ENCODE measurements at regions not wholly inside any gene's neighbourhood (a gene's known extent, or its start where the extent isn't known, plus 50 kb on each side); places are given as distances from the start of the nearest gene placed in this dataset.

DNA sequence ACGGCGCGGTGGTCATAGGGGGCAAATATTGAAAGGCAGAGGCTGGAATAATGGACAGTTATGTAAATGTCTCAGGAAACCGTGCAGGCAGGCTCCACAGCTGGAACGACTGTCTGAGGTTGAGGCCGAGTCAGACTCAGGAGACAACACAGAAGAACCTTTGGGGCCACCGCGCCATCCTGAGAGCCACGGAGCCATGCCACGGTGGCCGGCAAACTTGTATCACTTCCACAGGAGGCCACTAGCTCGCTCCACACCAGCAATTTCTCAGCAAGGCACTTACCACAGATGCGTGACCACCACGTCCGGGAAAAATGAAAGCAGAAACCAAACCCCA is 156.7 kb upstream of the SALL3 start:
- Histone ChIP-seq H3K9me3 (no peaks in the 10 kb centered on the region), H3K27ac (no peak overlapping the region)
- WGBS, 2 donors (ENCODE audit: low coverage in 1 of 2) = 81 to 86% methylated on average over 4 to 15 of the region's 15 CpGs

DNA sequence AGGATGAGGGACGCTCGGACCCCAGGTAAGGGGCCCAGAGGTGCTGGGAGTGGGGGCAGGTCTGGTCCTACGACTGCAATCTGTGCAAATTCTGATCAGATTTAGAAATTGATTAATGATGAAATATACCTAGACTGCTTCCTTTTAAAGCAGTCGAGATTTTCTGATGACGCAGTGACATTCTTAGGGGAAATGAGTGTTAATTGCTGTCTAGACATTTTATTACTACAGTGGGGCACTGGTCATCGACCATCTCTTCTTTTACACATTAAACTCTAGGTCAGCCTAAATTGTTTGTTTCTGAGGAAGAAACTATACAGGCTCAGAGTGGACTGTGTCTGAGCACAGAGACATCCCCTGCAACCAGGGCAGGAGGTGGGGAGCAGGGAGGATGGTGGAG is 154.4 kb upstream of the SALL3 start:
- no peaks in the 10 kb centered on the region for H3K4me1 ChIP-seq
- no peaks in the 10 kb centered on the region for H3K27me3 ChIP-seq
- DNase-seq = no peak
- in situ Hi-C loops (cut with MboI; ENCODE audit: low pct_ligation_motif_present in 1 of 4, low pct_unique_long_range_greater_than_20kb in 1 of 4, low sequenced_read_pairs in 3 of 4) (no loop called here), intact Hi-C loops (cut with DNase I; ENCODE audit: low total_unique reads) (no loop called here)
- H3K4me3 ChIP-seq = no peak overlapping the region
- no peak overlapping the region for H3K27ac ChIP-seq
- no peaks in the 10 kb centered on the region for H3K36me3 ChIP-seq
- H3K9me3 ChIP-seq = no peaks in the 10 kb centered on the region
- no peak for TF ChIP-seq POLR2A (IDR thresholded peaks at IDR 0.05)
- no peak for TF ChIP-seq EP300 (IDR thresholded peaks at IDR 0.05; ENCODE audit: low read depth)
- TF ChIP-seq, protein P1, sequence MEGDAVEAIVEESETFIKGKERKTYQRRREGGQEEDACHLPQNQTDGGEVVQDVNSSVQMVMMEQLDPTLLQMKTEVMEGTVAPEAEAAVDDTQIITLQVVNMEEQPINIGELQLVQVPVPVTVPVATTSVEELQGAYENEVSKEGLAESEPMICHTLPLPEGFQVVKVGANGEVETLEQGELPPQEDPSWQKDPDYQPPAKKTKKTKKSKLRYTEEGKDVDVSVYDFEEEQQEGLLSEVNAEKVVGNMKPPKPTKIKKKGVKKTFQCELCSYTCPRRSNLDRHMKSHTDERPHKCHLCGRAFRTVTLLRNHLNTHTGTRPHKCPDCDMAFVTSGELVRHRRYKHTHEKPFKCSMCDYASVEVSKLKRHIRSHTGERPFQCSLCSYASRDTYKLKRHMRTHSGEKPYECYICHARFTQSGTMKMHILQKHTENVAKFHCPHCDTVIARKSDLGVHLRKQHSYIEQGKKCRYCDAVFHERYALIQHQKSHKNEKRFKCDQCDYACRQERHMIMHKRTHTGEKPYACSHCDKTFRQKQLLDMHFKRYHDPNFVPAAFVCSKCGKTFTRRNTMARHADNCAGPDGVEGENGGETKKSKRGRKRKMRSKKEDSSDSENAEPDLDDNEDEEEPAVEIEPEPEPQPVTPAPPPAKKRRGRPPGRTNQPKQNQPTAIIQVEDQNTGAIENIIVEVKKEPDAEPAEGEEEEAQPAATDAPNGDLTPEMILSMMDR (IDR thresholded peaks at IDR 0.05) = no peak
- no peak for TF ChIP-seq POLR2AphosphoS5 (IDR thresholded peaks at IDR 0.05)
- 58 to 63% methylated on average over 6 of the region's 6 CpGs for WGBS, 2 donors (ENCODE audit: low coverage in 1 of 2)

More for the DNA sequence above, 156.7 kb upstream of the SALL3 start:
- Histone ChIP-seq H3K36me3 (no peaks in the 10 kb centered on the region), H3K4me1 (no peaks in the 10 kb centered on the region), H3K27me3 (peaks cover 8% of the 10 kb centered on the region), H3K4me3 (no peak overlapping the region)
- intact Hi-C loops (cut with DNase I; ENCODE audit: low total_unique reads) (no loop called here), in situ Hi-C loops (cut with MboI; ENCODE audit: low pct_ligation_motif_present in 1 of 4, low pct_unique_long_range_greater_than_20kb in 1 of 4, low sequenced_read_pairs in 3 of 4) (loop anchor here in 1 of 4 donors (25.0 kb wide), 1 partner anchor 111 kb away; no protein-coding TSS in a partner anchor)
- TF ChIP-seq POLR2AphosphoS5 (IDR thresholded peaks at IDR 0.05) (no peak), EP300 (IDR thresholded peaks at IDR 0.05; ENCODE audit: low read depth) (no peak), POLR2A (IDR thresholded peaks at IDR 0.05) (no peak)
- TF ChIP-seq, protein P1 (IDR thresholded peaks at IDR 0.05) = no peak
- DNase-seq = no peak

DNA sequence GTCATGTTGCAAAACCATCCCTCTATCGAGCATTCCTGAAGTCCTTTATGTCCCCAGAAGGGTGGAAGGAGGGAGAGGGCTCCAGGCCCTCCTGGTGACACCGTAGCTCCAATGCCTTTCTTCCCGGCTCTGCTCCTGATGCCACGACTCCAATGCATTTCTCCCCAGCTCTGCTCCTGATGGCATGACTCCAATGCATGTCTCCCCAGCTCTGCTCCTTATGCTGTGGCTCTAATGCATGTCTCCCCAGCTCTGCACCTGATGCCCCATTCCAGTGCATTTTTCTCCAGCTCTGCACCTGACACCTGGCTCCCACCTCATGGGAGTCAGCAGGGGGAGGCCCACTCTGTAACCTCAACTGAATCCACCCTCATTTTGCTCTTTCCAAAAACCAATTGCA is 153.0 kb upstream of the SALL3 start:
- no peaks in the 10 kb centered on the region for H3K4me1 ChIP-seq
- no peak for DNase-seq
- no peaks in the 10 kb centered on the region for H3K36me3 ChIP-seq
- WGBS, 2 donors (ENCODE audit: low coverage in 1 of 2) = 55 to 64% methylated on average over 4 of the region's 4 CpGs
- in situ Hi-C loops (cut with MboI; ENCODE audit: low pct_ligation_motif_present in 1 of 4, low pct_unique_long_range_greater_than_20kb in 1 of 4, low sequenced_read_pairs in 3 of 4) (no loop called here), intact Hi-C loops (cut with DNase I; ENCODE audit: low total_unique reads) (no loop called here)
- H3K27ac ChIP-seq = no peak overlapping the region
- no peaks in the 10 kb centered on the region for H3K27me3 ChIP-seq
- H3K9me3 ChIP-seq = no peaks in the 10 kb centered on the region
- TF ChIP-seq, protein P1 (IDR thresholded peaks at IDR 0.05) = no peak
- TF ChIP-seq POLR2AphosphoS5 (IDR thresholded peaks at IDR 0.05) (no peak), POLR2A (IDR thresholded peaks at IDR 0.05) (no peak), EP300 (IDR thresholded peaks at IDR 0.05; ENCODE audit: low read depth) (no peak)
- no peak overlapping the region for H3K4me3 ChIP-seq

DNA sequence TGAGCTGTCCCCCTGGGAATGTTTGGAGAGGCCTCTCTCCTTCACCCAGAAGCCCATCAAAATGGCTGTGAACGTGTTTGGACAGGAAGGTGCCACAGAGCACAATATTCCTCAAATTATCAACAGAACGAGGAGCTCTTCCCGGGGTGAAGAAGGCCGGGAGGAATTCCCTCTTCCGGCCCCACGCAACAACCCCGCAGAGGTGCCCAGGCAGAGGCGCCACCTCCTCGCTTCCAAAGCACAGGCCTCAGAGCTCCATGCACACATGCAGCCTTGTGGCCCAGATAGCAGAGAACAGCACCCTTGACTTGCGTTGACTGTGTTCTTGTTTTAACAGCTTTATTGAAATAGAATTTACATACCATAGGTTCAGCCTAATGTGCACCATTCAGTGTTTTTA is 152.5 kb upstream of the SALL3 start:
- Histone ChIP-seq H3K9me3 (no peaks in the 10 kb centered on the region), H3K4me1 (no peaks in the 10 kb centered on the region), H3K27me3 (no peaks in the 10 kb centered on the region), H3K27ac (no peak overlapping the region), H3K4me3 (no peak overlapping the region), H3K36me3 (no peaks in the 10 kb centered on the region)
- intact Hi-C loops (cut with DNase I; ENCODE audit: low total_unique reads) = no loop called here
- TF ChIP-seq POLR2AphosphoS5 (IDR thresholded peaks at IDR 0.05) (no peak), POLR2A (IDR thresholded peaks at IDR 0.05) (no peak), EP300 (IDR thresholded peaks at IDR 0.05; ENCODE audit: low read depth) (no peak)
- TF ChIP-seq, protein P1 (IDR thresholded peaks at IDR 0.05) = no peak
- WGBS, 2 donors (ENCODE audit: low coverage in 1 of 2) = 90% methylated on average over 2 to 10 of the region's 10 CpGs
- in situ Hi-C loops (cut with MboI; ENCODE audit: low pct_ligation_motif_present in 1 of 4, low pct_unique_long_range_greater_than_20kb in 1 of 4, low sequenced_read_pairs in 3 of 4) = no loop called here
- no peak for DNase-seq
